ENCODE measurements at regions not wholly inside any gene's neighbourhood (a gene's known extent, or its start where the extent isn't known, plus 50 kb on each side); places are given as distances from the start of the nearest gene placed in this dataset.

GRCh38 chr5:38655691-38656090, 99.2 kb upstream of the LIFR start:
- in situ Hi-C loops (cut with HindIII; ENCODE audit: low pct_ligation_motif_present, low sequenced_read_pairs): no loop called here
- no peak for DNase-seq
- no peak for TF ChIP-seq CTCF (IDR thresholded peaks at IDR 0.05; ENCODE audit: low read depth, low read length, missing control alignments)
- Histone ChIP-seq H3K27me3 (replicated peaks) (no peaks in the 10 kb centered on the region), H3K4me3 (ENCODE audit: low read depth, low read length) (no peak overlapping the region), H3K27ac (no peak overlapping the region), H3K36me3 (replicated peaks) (no peaks in the 10 kb centered on the region)

- H3K27ac ChIP-seq: no peak overlapping the region
- in situ Hi-C loops (cut with HindIII; ENCODE audit: low pct_ligation_motif_present, low sequenced_read_pairs): no loop called here
- no peak for DNase-seq
- H3K36me3 ChIP-seq (replicated peaks): no peaks in the 10 kb centered on the region
- no peaks in the 10 kb centered on the region for H3K27me3 ChIP-seq (replicated peaks)
- no peak for TF ChIP-seq CTCF (IDR thresholded peaks at IDR 0.05; ENCODE audit: low read depth, low read length, missing control alignments)
- no peak overlapping the region for H3K4me3 ChIP-seq (ENCODE audit: low read depth, low read length)
Measured at GRCh38 chr5:38656568-38656967, 100.1 kb upstream of the LIFR start.

GRCh38 chr5:38657020-38657419, 100.6 kb upstream of the LIFR start:
- no peaks in the 10 kb centered on the region for H3K27me3 ChIP-seq (replicated peaks)
- H3K27ac ChIP-seq: no peak overlapping the region
- H3K36me3 ChIP-seq (replicated peaks): no peaks in the 10 kb centered on the region
- in situ Hi-C loops (cut with HindIII; ENCODE audit: low pct_ligation_motif_present, low sequenced_read_pairs): no loop called here
- DNase-seq: no peak
- no peak overlapping the region for H3K4me3 ChIP-seq (ENCODE audit: low read depth, low read length)
- no peak for TF ChIP-seq CTCF (IDR thresholded peaks at IDR 0.05; ENCODE audit: low read depth, low read length, missing control alignments)

- TF ChIP-seq CTCF (IDR thresholded peaks at IDR 0.05; ENCODE audit: low read depth, low read length, missing control alignments): no peak
- in situ Hi-C loops (cut with HindIII; ENCODE audit: low pct_ligation_motif_present, low sequenced_read_pairs): no loop called here
- H3K27ac ChIP-seq: no peak overlapping the region
- DNase-seq: no peak
- H3K36me3 ChIP-seq (replicated peaks): no peaks in the 10 kb centered on the region
- H3K27me3 ChIP-seq (replicated peaks): no peaks in the 10 kb centered on the region
- H3K4me3 ChIP-seq (ENCODE audit: low read depth, low read length): no peak overlapping the region
Measured at GRCh38 chr5:38660194-38660668, 103.8 kb upstream of the LIFR start.

GRCh38 chr5:38662090-38662489, 105.6 kb upstream of the LIFR start:
- Histone ChIP-seq H3K36me3 (replicated peaks) (no peaks in the 10 kb centered on the region), H3K27me3 (replicated peaks) (no peaks in the 10 kb centered on the region), H3K27ac (no peak overlapping the region), H3K4me3 (ENCODE audit: low read depth, low read length) (no peak overlapping the region)
- DNase-seq: no peak
- no peak for TF ChIP-seq CTCF (IDR thresholded peaks at IDR 0.05; ENCODE audit: low read depth, low read length, missing control alignments)
- in situ Hi-C loops (cut with HindIII; ENCODE audit: low pct_ligation_motif_present, low sequenced_read_pairs): no loop called here

- in situ Hi-C loops (cut with HindIII; ENCODE audit: low pct_ligation_motif_present, low sequenced_read_pairs): no loop called here
- no peaks in the 10 kb centered on the region for H3K36me3 ChIP-seq (replicated peaks)
- TF ChIP-seq CTCF (IDR thresholded peaks at IDR 0.05; ENCODE audit: low read depth, low read length, missing control alignments): no peak
- DNase-seq: no peak
- no peak overlapping the region for H3K4me3 ChIP-seq (ENCODE audit: low read depth, low read length)
- H3K27ac ChIP-seq: no peak overlapping the region
- H3K27me3 ChIP-seq (replicated peaks): no peaks in the 10 kb centered on the region
Measured at GRCh38 chr5:38663249-38663648, 106.8 kb upstream of the LIFR start.

Measured in brain microvascular endothelial cell (primary cell).